ENCODE measurements at regions not wholly inside any gene's neighbourhood (a gene's known extent, or its start where the extent isn't known, plus 50 kb on each side); places are given as distances from the start of the nearest gene placed in this dataset.

DNA sequence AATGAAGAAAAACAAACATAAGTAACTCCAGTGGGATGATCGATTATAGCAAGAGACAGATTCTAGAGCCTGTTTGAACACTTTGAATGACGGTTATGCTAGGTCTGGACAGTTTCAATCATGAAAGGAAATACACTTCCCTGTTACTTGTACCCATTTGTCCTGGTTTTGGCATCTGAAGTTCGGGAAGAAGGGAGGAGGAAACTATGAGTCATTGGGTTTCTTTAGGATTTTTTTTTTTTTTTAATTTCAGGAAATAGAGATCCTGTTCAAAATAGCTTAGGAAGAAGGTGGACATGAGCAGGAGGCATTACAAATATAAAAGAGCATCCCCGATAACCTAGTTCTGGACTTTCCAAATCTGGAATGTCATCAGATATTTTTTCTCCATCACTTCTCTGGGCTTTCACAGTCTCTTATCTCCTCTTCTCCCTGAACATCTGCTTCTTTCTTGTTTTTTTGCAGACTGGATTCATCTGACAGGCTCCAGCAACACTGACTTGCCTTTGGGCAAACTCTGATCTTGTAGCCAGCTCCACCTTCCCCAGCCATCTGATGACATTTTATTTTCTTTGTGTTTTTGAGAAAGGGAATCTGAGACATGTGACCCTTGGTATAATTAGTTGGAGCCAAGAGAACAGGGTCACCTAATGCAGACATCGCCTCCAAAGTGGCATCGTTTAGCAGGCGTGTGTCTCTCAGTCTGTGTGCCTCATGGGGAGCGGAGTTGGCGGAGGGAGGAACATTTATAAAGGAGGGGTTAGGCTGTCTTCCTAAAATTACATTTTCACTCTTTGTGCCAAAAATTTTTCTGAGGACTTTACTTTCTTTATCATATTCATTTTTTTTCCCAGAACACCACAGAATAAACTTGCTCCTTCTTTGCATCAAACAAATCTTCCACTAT, 195.3 kb upstream of the EPHA4 start:
- Histone ChIP-seq H4K20me1 (ENCODE audit: low read length) (no peaks in the 10 kb centered on the region), H3K27ac (ENCODE audit: low read length) (no peak overlapping the region), H3K4me2 (ENCODE audit: low read length) (no peak overlapping the region), H3K36me3 (ENCODE audit: low read depth, low read length) (no peaks in the 10 kb centered on the region), H3F3A (ENCODE audit: low read length, unreplicated experiment) (no peaks in the 10 kb centered on the region), H3K4me3 (ENCODE audit: low read length) (no peak overlapping the region), H3K9me2 (replicated peaks; ENCODE audit: low read length) (0 out of 2 replicates have a peak, but pooled peaks cover 2% of the 10 kb centered on the region), H3K9ac (ENCODE audit: low read length) (no peak overlapping the region), H3K79me2 (ENCODE audit: low read length) (no peaks in the 10 kb centered on the region), H3K4me1 (ENCODE audit: insufficient read depth, low read length) (no peaks in the 10 kb centered on the region), H3K27me3 (ENCODE audit: low read length) (peaks cover 47% of the 10 kb centered on the region), H2AFZ (ENCODE audit: low read length) (no peak overlapping the region), H3K9me3 (ENCODE audit: low read length) (no peaks in the 10 kb centered on the region)
- TF ChIP-seq CTCF (conservative IDR thresholded peaks at IDR 0.05; ENCODE audit: low read depth, low read length) (no peak), EZH2phosphoT487 (IDR thresholded peaks at IDR 0.05; ENCODE audit: borderline replicate concordance, low read length) (no peak), EZH2 (IDR thresholded peaks at IDR 0.05; ENCODE audit: low read length, unreplicated experiment) (no peak)
- intact Hi-C loops (cut with micrococcal nuclease) = no loop called here
- ATAC-seq (no peak), DNase-seq (no peak)
- ChIA-PET POLR2A (ENCODE audit: unreplicated experiment) (no interaction called here), CTCF (no interaction called here)
- no TSS peak for BruUV-seq (replicated peaks)

DNA sequence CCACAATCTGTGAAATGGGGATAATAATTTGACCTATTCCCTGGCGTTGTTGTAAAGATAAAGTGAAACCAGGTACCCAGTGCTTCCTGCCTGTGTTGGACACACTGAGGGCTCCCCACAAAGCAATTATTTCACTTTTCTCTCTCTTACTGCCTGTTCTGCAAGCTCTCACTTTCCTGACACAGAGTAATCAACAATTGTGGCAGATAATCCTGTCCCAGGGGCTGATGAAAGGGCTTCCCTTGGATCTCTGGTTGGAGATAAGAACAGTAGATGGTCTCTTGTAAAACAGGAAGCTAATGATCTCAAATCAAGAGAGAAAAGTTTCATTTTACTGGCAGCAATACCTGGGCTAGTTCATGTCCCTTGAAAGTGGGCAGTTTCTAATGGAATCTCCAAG, 190.4 kb upstream of the EPHA4 start:
- Histone ChIP-seq H4K20me1 (ENCODE audit: low read length) (no peaks in the 10 kb centered on the region), H3K4me2 (ENCODE audit: low read length) (no peak overlapping the region), H3F3A (ENCODE audit: low read length, unreplicated experiment) (no peaks in the 10 kb centered on the region), H3K9me3 (ENCODE audit: low read length) (no peaks in the 10 kb centered on the region), H3K27me3 (ENCODE audit: low read length) (peaks cover 16% of the 10 kb centered on the region; the same call in 1 of the 2 replicates), H3K27ac (ENCODE audit: low read length) (no peak overlapping the region), H3K4me1 (ENCODE audit: insufficient read depth, low read length) (no peaks in the 10 kb centered on the region), H3K79me2 (ENCODE audit: low read length) (no peaks in the 10 kb centered on the region), H3K9me2 (replicated peaks; ENCODE audit: low read length) (0 out of 2 replicates have a peak, but pooled peaks cover 2% of the 10 kb centered on the region), H3K9ac (ENCODE audit: low read length) (no peak overlapping the region), H2AFZ (ENCODE audit: low read length) (no peak overlapping the region), H3K4me3 (ENCODE audit: low read length) (no peak overlapping the region), H3K36me3 (ENCODE audit: low read depth, low read length) (no peaks in the 10 kb centered on the region)
- DNase-seq = no peak
- intact Hi-C loops (cut with micrococcal nuclease) = no loop called here
- POLR2A ChIA-PET (ENCODE audit: unreplicated experiment) = no interaction called here
- CTCF ChIA-PET = no interaction called here
- TF ChIP-seq EZH2 (IDR thresholded peaks at IDR 0.05; ENCODE audit: low read length, unreplicated experiment) (no peak), CTCF (conservative IDR thresholded peaks at IDR 0.05; ENCODE audit: low read depth, low read length) (no peak), EZH2phosphoT487 (IDR thresholded peaks at IDR 0.05; ENCODE audit: borderline replicate concordance, low read length) (no peak)
- ATAC-seq = no peak
- no TSS peak for BruUV-seq (replicated peaks)

DNA sequence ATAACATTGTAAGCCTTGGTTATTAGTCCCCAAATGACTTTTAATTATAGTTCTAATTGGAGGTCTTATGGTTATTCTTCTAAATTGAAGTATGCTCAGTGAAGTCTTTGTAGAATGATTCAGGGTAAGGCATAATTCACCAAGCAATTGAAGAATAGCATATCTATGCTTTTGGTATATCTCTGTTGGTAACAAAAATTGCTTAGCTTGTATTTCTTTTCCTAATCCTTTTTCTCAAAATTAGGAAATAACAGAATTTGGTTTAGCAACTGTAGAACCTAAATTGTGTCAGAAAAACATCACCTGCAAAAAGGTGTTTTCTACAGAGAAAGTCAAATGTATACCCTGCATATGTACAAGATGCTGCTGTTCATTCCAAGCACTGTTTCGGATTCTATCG, 189.2 kb upstream of the EPHA4 start:
- Histone ChIP-seq H4K20me1 (ENCODE audit: low read length) (no peaks in the 10 kb centered on the region), H3K79me2 (ENCODE audit: low read length) (no peaks in the 10 kb centered on the region), H3K27me3 (ENCODE audit: low read length) (peaks cover 18% of the 10 kb centered on the region; the same call in 1 of the 2 replicates), H3K9ac (ENCODE audit: low read length) (no peak overlapping the region), H3K9me2 (replicated peaks; ENCODE audit: low read length) (0 out of 2 replicates have a peak, but pooled peaks cover 2% of the 10 kb centered on the region), H3F3A (ENCODE audit: low read length, unreplicated experiment) (no peaks in the 10 kb centered on the region), H3K9me3 (ENCODE audit: low read length) (no peaks in the 10 kb centered on the region), H3K4me2 (ENCODE audit: low read length) (no peak overlapping the region), H3K4me3 (ENCODE audit: low read length) (no peak overlapping the region), H3K27ac (ENCODE audit: low read length) (no peak overlapping the region), H3K4me1 (ENCODE audit: insufficient read depth, low read length) (no peaks in the 10 kb centered on the region), H3K36me3 (ENCODE audit: low read depth, low read length) (no peaks in the 10 kb centered on the region), H2AFZ (ENCODE audit: low read length) (no peak overlapping the region)
- ChIA-PET CTCF (no interaction called here), POLR2A (ENCODE audit: unreplicated experiment) (no interaction called here)
- ATAC-seq = no peak
- no peak for DNase-seq
- TF ChIP-seq EZH2 (IDR thresholded peaks at IDR 0.05; ENCODE audit: low read length, unreplicated experiment) (no peak), EZH2phosphoT487 (IDR thresholded peaks at IDR 0.05; ENCODE audit: borderline replicate concordance, low read length) (no peak), CTCF (conservative IDR thresholded peaks at IDR 0.05; ENCODE audit: low read depth, low read length) (no peak)
- no TSS peak for BruUV-seq (replicated peaks)
- intact Hi-C loops (cut with micrococcal nuclease) = no loop called here
